B cell (primary cell): ENCODE measurements at regions not wholly inside any gene's neighbourhood (a gene's known extent, or its start where the extent isn't known, plus 50 kb on each side); places are given as distances from the start of the nearest gene placed in this dataset.

Experiments used
- ATAC-seq: fragments of 200-7000 bp; cut with Tn5 transposase; one replicate; pipeline ENCODE4 v1.10.0; 2021; ENCODE audit warnings: low read depth, mild to moderate bottlenecking, moderate number of reproducible peaks, moderate library complexity
- CTCF ChIA-PET: fragments of 350-600 bp; sonication (Branson Sonifier 250); formaldehyde crosslinking; loops from one replicate; lab custom pipeline; 2021; ENCODE audit warnings: antibody characterized with exemption, inconsistent platforms; lab: Charles Lee
- POLR2A ChIA-PET: fragments of 350-600 bp; sonication (Branson Sonifier 250); formaldehyde crosslinking; loops from one replicate; lab custom pipeline; 2021; ENCODE audit warnings: antibody characterized with exemption; lab: Charles Lee
- DNase-seq: peaks from one replicate; pipeline ENCODE4 v3.0.0; 2013
- H2AFZ ChIP-seq: 2 replicates; pipeline ENCODE4 v1.6.1; 2012; ENCODE audit warnings: mild to moderate bottlenecking, low read depth, low read length; ENCODE audit not compliant: insufficient read depth, poor library complexity, severe bottlenecking
- H3K27ac ChIP-seq, 2 donors: 1 replicate in 1 of 2; 2 replicates in 1 of 2; pipeline ENCODE4 v1.5.1; 2012 to 2013; ENCODE audit warnings: low read length in 2 of 2, mild to moderate bottlenecking in 2 of 2, moderate library complexity in 1 of 2
- H3K27me3 ChIP-seq, 4 experiments: fragments of 200-600 bp in 1 of 4; sonication (generic) in 1 of 4; replicated peaks in 1 of 4; 1 replicate in 2 of 4; 2 replicates in 2 of 4; pipeline versions ENCODE4 v1.6.1 to v1.7.0; 2013 to 2016; ENCODE audit warnings: low read length in 3 of 4, mild to moderate bottlenecking in 2 of 4, mixed read lengths in 1 of 4, moderate library complexity in 1 of 4; ENCODE audit not compliant: insufficient read depth in 4 of 4, control insufficient read depth in 3 of 4; ENCODE audit errors: control extremely low read depth in 1 of 4
- H3K36me3 ChIP-seq, 2 experiments: replicated peaks in 1 of 2; 1 replicate in 1 of 2; 2 replicates in 1 of 2; pipeline versions ENCODE4 v1.6.1 to v1.7.1; 2013; ENCODE audit warnings: low read length in 1 of 2; ENCODE audit not compliant: insufficient read depth in 2 of 2, control insufficient read depth in 1 of 2; ENCODE audit errors: control extremely low read depth in 1 of 2, extremely low read depth in 1 of 2
- H3K4me1 ChIP-seq, 2 donors: fragments of 200-600 bp in 1 of 2; sonication (generic) in 1 of 2; 1 replicate in 1 of 2; 2 replicates in 1 of 2; pipeline versions ENCODE4 v1.5.1 to v1.6.1; 2013 to 2017; ENCODE audit warnings: low read length in 2 of 2; ENCODE audit not compliant: control insufficient read depth in 2 of 2, insufficient read depth in 2 of 2
- H3K4me2 ChIP-seq: replicated peaks from 2 replicates; pipeline ENCODE3; 2012; ENCODE audit warnings: mild to moderate bottlenecking, low read depth, low read length; ENCODE audit not compliant: poor library complexity, severe bottlenecking
- H3K4me3 ChIP-seq, 5 experiments: fragments of 200-600 bp in 1 of 5; sonication (generic) in 1 of 5; 1 replicate in 3 of 5; 2 replicates in 2 of 5; pipeline versions ENCODE4 v1.5.1 to v1.7.0; 2011 to 2016; ENCODE audit warnings: low read length in 4 of 5, mild to moderate bottlenecking in 4 of 5, low read depth in 2 of 5, control low read depth in 1 of 5, moderate library complexity in 1 of 5; ENCODE audit not compliant: insufficient read depth in 1 of 5; ENCODE audit errors: control extremely low read depth in 1 of 5, extremely low read depth in 1 of 5
- H3K79me2 ChIP-seq: fragments of 200-600 bp; sonication (generic); one replicate; pipeline ENCODE4 v1.6.0; 2016; ENCODE audit warnings: low read length; ENCODE audit not compliant: control insufficient read depth, insufficient read depth
- H3K9ac ChIP-seq: fragments of 200-600 bp; sonication (generic); 2 replicates; pipeline ENCODE4 v1.6.1; 2017; ENCODE audit warnings: mild to moderate bottlenecking, low read length, moderate library complexity
- H3K9me3 ChIP-seq, 3 donors: one replicate each; pipeline versions ENCODE4 v1.6.1 to v1.7.1; 2013; ENCODE audit warnings: low read length in 2 of 3; ENCODE audit not compliant: control insufficient read depth in 2 of 3, insufficient read depth in 1 of 3; ENCODE audit errors: control extremely low read depth in 1 of 3
- H4K20me1 ChIP-seq: 2 replicates; pipeline ENCODE4 v1.6.0; 2012; ENCODE audit warnings: mild to moderate bottlenecking, low read length; ENCODE audit not compliant: insufficient read depth, control insufficient read depth, poor library complexity, severe bottlenecking
- H3K27ac Mint-ChIP-seq: one replicate; pipeline ENCODE4 v1.8.0; 2021; ENCODE audit warnings: mixed read lengths
- H3K27me3 Mint-ChIP-seq: one replicate; pipeline ENCODE4 v1.8.0; 2021; ENCODE audit warnings: mixed read lengths
- H3K4me1 Mint-ChIP-seq: one replicate; pipeline ENCODE4 v1.8.0; 2021; ENCODE audit warnings: mixed read lengths
- H3K4me3 Mint-ChIP-seq: one replicate; pipeline ENCODE4 v1.8.0; 2021; ENCODE audit warnings: mixed read lengths
- H3K9me3 Mint-ChIP-seq: one replicate; pipeline ENCODE4 v1.8.0; 2022; ENCODE audit warnings: mixed read lengths; ENCODE audit not compliant: insufficient read depth
- EZH2 ChIP-seq: IDR thresholded peaks from 2 replicates; pipeline ENCODE4 v1.6.1; 2012; ENCODE audit warnings: borderline replicate concordance, low read depth, mild to moderate bottlenecking, moderate library complexity, low read length; ENCODE audit not compliant: insufficient read depth, poor library complexity, severe bottlenecking
- WGBS: methylation state at CpG from one replicate; pipeline ENCODE4 v1.1.5; 2013; ENCODE audit warnings: missing lambda C conversion rate; ENCODE audit not compliant: insufficient coverage; 5-methylcytosine and 5-hydroxymethylcytosine counted together
- intact Hi-C: fragments of 100-400 bp; cut with micrococcal nuclease; formaldehyde crosslinking; loops from one replicate; pipeline ENCODE4 v1.10.0; 2022
- TF ChIP-seq, protein P1 (sequence below): fragments of 200-600 bp; IDR thresholded peaks from one replicate; pipeline ENCODE4 v1.8.0; 2022; ENCODE audit warnings: antibody characterized with exemption, mild to moderate bottlenecking

DNA sequence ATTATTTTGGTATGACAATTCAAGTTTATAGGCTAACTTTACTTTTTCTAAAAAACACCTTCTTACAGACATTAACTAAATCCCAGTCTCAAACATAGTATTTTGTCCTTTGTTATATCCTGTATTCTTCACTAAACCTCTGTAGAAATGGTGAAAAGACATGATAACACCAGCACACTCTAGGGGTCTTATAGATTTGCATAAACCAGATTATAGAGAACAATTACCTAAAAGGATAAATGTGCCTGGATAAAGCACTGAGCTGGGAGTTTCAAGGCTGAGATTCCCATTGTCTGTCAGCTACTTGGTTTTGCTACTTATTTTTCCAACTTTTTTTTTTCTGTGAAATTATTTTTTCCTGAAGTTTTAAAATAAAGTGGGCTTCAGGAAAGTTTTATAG, 1288.6 kb upstream of the TMPRSS15 start:
- CTCF ChIA-PET, result no interaction called here
- ATAC-seq (no peak), DNase-seq (no peak)
- Histone ChIP-seq H3K27ac (no peak overlapping the region), H3K4me3 (no peak overlapping the region), H3K79me2 (no peaks in the 10 kb centered on the region), H3K9me3 (no peaks in the 10 kb centered on the region), H3K9ac (no peak overlapping the region), H2AFZ (no peak overlapping the region), H3K4me2 (no peak overlapping the region), H3K4me1 (no peaks in the 10 kb centered on the region), H3K36me3 (no peaks in the 10 kb centered on the region), H3K27me3 (no peaks in the 10 kb centered on the region), H4K20me1 (no peaks in the 10 kb centered on the region)
- Mint-ChIP-seq H3K4me3 (no peak overlapping the region), H3K9me3 (peaks cover under 1% of the 10 kb centered on the region), H3K27ac (no peak overlapping the region), H3K4me1 (no peaks in the 10 kb centered on the region), H3K27me3 (no peaks in the 10 kb centered on the region)
- TF ChIP-seq, protein P1, sequence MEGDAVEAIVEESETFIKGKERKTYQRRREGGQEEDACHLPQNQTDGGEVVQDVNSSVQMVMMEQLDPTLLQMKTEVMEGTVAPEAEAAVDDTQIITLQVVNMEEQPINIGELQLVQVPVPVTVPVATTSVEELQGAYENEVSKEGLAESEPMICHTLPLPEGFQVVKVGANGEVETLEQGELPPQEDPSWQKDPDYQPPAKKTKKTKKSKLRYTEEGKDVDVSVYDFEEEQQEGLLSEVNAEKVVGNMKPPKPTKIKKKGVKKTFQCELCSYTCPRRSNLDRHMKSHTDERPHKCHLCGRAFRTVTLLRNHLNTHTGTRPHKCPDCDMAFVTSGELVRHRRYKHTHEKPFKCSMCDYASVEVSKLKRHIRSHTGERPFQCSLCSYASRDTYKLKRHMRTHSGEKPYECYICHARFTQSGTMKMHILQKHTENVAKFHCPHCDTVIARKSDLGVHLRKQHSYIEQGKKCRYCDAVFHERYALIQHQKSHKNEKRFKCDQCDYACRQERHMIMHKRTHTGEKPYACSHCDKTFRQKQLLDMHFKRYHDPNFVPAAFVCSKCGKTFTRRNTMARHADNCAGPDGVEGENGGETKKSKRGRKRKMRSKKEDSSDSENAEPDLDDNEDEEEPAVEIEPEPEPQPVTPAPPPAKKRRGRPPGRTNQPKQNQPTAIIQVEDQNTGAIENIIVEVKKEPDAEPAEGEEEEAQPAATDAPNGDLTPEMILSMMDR, result no peak
- TF ChIP-seq EZH2, result no peak
- intact Hi-C loops, result no loop called here
- POLR2A ChIA-PET, result no interaction called here

DNA sequence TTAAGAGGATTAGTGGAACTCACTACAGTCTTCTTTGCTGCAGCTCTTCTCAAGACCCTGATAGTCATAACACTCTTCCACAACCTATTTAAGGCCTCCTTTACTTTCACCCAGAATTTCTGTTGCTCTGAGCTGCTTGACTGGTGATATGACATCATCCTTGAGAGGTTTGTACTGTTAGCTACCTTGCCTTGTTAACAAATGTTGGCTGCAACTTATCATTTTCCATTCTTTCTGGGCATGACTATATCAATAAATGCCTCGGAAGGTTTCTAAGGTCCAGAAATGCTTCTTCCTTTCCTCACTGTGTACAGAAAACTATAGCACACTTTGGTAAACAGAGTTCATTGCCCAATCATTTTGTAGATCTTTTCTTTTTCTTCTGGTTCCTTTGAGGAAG, 1292.2 kb upstream of the TMPRSS15 start:
- no peak overlapping the region for H3K27ac ChIP-seq
- CTCF ChIA-PET, result no interaction called here
- H3K9me3 ChIP-seq, result no peaks in the 10 kb centered on the region
- H2AFZ ChIP-seq, result no peak overlapping the region
- Mint-ChIP-seq H3K27me3 (no peaks in the 10 kb centered on the region), H3K9me3 (peaks cover 5% of the 10 kb centered on the region), H3K4me3 (no peak overlapping the region), H3K4me1 (no peaks in the 10 kb centered on the region), H3K27ac (no peak overlapping the region)
- H4K20me1 ChIP-seq, result no peaks in the 10 kb centered on the region
- TF ChIP-seq, protein P1, result no peak
- TF ChIP-seq EZH2, result no peak
- DNase-seq (no peak), ATAC-seq (no peak)
- H3K36me3 ChIP-seq, result no peaks in the 10 kb centered on the region
- no peak overlapping the region for H3K4me2 ChIP-seq
- H3K27me3 ChIP-seq, result no peaks in the 10 kb centered on the region
- intact Hi-C loops, result no loop called here
- POLR2A ChIA-PET, result no interaction called here
- no peak overlapping the region for H3K4me3 ChIP-seq
- WGBS, result 100% methylated on average over 1 of the region's 1 CpG
- H3K79me2 ChIP-seq, result no peaks in the 10 kb centered on the region
- no peaks in the 10 kb centered on the region for H3K4me1 ChIP-seq
- no peak overlapping the region for H3K9ac ChIP-seq
